ENCODE measurements at regions not wholly inside any gene's neighbourhood (a gene's known extent, or its start where the extent isn't known, plus 50 kb on each side); places are given as distances from the start of the nearest gene placed in this dataset.

GRCh38 chr3:83738202-83738601, 1220.6 kb upstream of the CADM2 start:
- no peak overlapping the region for H3K4me3 ChIP-seq (ENCODE audit: low read length)
- no peaks in the 10 kb centered on the region for H3K27me3 ChIP-seq (replicated peaks; ENCODE audit: control insufficient read depth, insufficient read depth, low read length)
- no peaks in the 10 kb centered on the region for H3K36me3 ChIP-seq (ENCODE audit: control insufficient read depth, insufficient read depth, low read length, severe bottlenecking)
- H3K9ac ChIP-seq (ENCODE audit: low read length), result no peak overlapping the region
- no peak for DNase-seq (ENCODE audit: low read depth)
- no peaks in the 10 kb centered on the region for H3K9me3 ChIP-seq (ENCODE audit: control insufficient read depth, low read length)
- H3K4me1 ChIP-seq (ENCODE audit: control insufficient read depth, insufficient read depth, low read length), result no peaks in the 10 kb centered on the region

- no peaks in the 10 kb centered on the region for H3K36me3 ChIP-seq (ENCODE audit: control insufficient read depth, insufficient read depth, low read length, severe bottlenecking)
Measured at GRCh38 chr3:83740504-83740903, 1218.3 kb upstream of the CADM2 start.

GRCh38 chr3:83765956-83766355, 1192.8 kb upstream of the CADM2 start:
- Histone ChIP-seq H3K9me3 (ENCODE audit: control insufficient read depth, low read length) (no peaks in the 10 kb centered on the region), H3K27me3 (replicated peaks; ENCODE audit: control insufficient read depth, insufficient read depth, low read length) (no peaks in the 10 kb centered on the region)
- no peak for DNase-seq (ENCODE audit: low read depth)

More at GRCh38 chr3:83740504-83740903, 1218.3 kb upstream of the CADM2 start:
- no peaks in the 10 kb centered on the region for H3K4me1 ChIP-seq (ENCODE audit: control insufficient read depth, insufficient read depth, low read length)
- no peak overlapping the region for H3K9ac ChIP-seq (ENCODE audit: low read length)
- no peaks in the 10 kb centered on the region for H3K9me3 ChIP-seq (ENCODE audit: control insufficient read depth, low read length)
- DNase-seq (ENCODE audit: low read depth), result no peak
- H3K27me3 ChIP-seq (replicated peaks; ENCODE audit: control insufficient read depth, insufficient read depth, low read length), result no peaks in the 10 kb centered on the region
- H3K4me3 ChIP-seq (ENCODE audit: low read length), result no peak overlapping the region

GRCh38 chr3:83769791-83770663, 1188.8 kb upstream of the CADM2 start:
- H3K9me3 ChIP-seq (ENCODE audit: control insufficient read depth, low read length), result no peaks in the 10 kb centered on the region
- no peaks in the 10 kb centered on the region for H3K36me3 ChIP-seq (ENCODE audit: control insufficient read depth, insufficient read depth, low read length, severe bottlenecking)
- DNase-seq (ENCODE audit: low read depth), result no peak
- no peak overlapping the region for H3K4me3 ChIP-seq (ENCODE audit: low read length)
- no peaks in the 10 kb centered on the region for H3K27me3 ChIP-seq (replicated peaks; ENCODE audit: control insufficient read depth, insufficient read depth, low read length)
- H3K4me1 ChIP-seq (ENCODE audit: control insufficient read depth, insufficient read depth, low read length), result no peaks in the 10 kb centered on the region
- no peak overlapping the region for H3K9ac ChIP-seq (ENCODE audit: low read length)

More at GRCh38 chr3:83765956-83766355, 1192.8 kb upstream of the CADM2 start:
- H3K4me1 ChIP-seq (ENCODE audit: control insufficient read depth, insufficient read depth, low read length), result no peaks in the 10 kb centered on the region
- H3K9ac ChIP-seq (ENCODE audit: low read length), result no peak overlapping the region
- no peak overlapping the region for H3K4me3 ChIP-seq (ENCODE audit: low read length)
- no peaks in the 10 kb centered on the region for H3K36me3 ChIP-seq (ENCODE audit: control insufficient read depth, insufficient read depth, low read length, severe bottlenecking)

GRCh38 chr3:83770664-83771402, 1188.0 kb upstream of the CADM2 start:
- H3K36me3 ChIP-seq (ENCODE audit: control insufficient read depth, insufficient read depth, low read length, severe bottlenecking), result no peaks in the 10 kb centered on the region
- H3K9me3 ChIP-seq (ENCODE audit: control insufficient read depth, low read length), result no peaks in the 10 kb centered on the region
- no peak overlapping the region for H3K9ac ChIP-seq (ENCODE audit: low read length)
- H3K4me3 ChIP-seq (ENCODE audit: low read length), result no peak overlapping the region
- H3K4me1 ChIP-seq (ENCODE audit: control insufficient read depth, insufficient read depth, low read length), result no peaks in the 10 kb centered on the region
- no peak for DNase-seq (ENCODE audit: low read depth)
- H3K27me3 ChIP-seq (replicated peaks; ENCODE audit: control insufficient read depth, insufficient read depth, low read length), result no peaks in the 10 kb centered on the region

GRCh38 chr3:83802801-83803200, 1156.0 kb upstream of the CADM2 start:
- H3K9ac ChIP-seq (ENCODE audit: low read length), result no peak overlapping the region
- H3K36me3 ChIP-seq (ENCODE audit: control insufficient read depth, insufficient read depth, low read length, severe bottlenecking), result no peaks in the 10 kb centered on the region
- no peaks in the 10 kb centered on the region for H3K27me3 ChIP-seq (replicated peaks; ENCODE audit: control insufficient read depth, insufficient read depth, low read length)
- H3K4me3 ChIP-seq (ENCODE audit: low read length), result no peak overlapping the region
- H3K9me3 ChIP-seq (ENCODE audit: control insufficient read depth, low read length), result no peaks in the 10 kb centered on the region
- H3K4me1 ChIP-seq (ENCODE audit: control insufficient read depth, insufficient read depth, low read length), result no peaks in the 10 kb centered on the region
- no peak for DNase-seq (ENCODE audit: low read depth)

GRCh38 chr3:83807511-83807910, 1151.3 kb upstream of the CADM2 start:
- Histone ChIP-seq H3K4me1 (ENCODE audit: control insufficient read depth, insufficient read depth, low read length) (no peaks in the 10 kb centered on the region), H3K9me3 (ENCODE audit: control insufficient read depth, low read length) (peaks cover 5% of the 10 kb centered on the region), H3K36me3 (ENCODE audit: control insufficient read depth, insufficient read depth, low read length, severe bottlenecking) (no peaks in the 10 kb centered on the region), H3K4me3 (ENCODE audit: low read length) (no peak overlapping the region), H3K27me3 (replicated peaks; ENCODE audit: control insufficient read depth, insufficient read depth, low read length) (no peaks in the 10 kb centered on the region), H3K9ac (ENCODE audit: low read length) (no peak overlapping the region)
- no peak for DNase-seq (ENCODE audit: low read depth)

GRCh38 chr3:83813176-83813575, 1145.6 kb upstream of the CADM2 start:
- Histone ChIP-seq H3K4me1 (ENCODE audit: control insufficient read depth, insufficient read depth, low read length) (no peaks in the 10 kb centered on the region), H3K27me3 (replicated peaks; ENCODE audit: control insufficient read depth, insufficient read depth, low read length) (no peaks in the 10 kb centered on the region), H3K9ac (ENCODE audit: low read length) (no peak overlapping the region), H3K9me3 (ENCODE audit: control insufficient read depth, low read length) (peaks cover 3% of the 10 kb centered on the region), H3K4me3 (ENCODE audit: low read length) (no peak overlapping the region), H3K36me3 (ENCODE audit: control insufficient read depth, insufficient read depth, low read length, severe bottlenecking) (no peaks in the 10 kb centered on the region)
- DNase-seq (ENCODE audit: low read depth), result no peak

- Histone ChIP-seq H3K27me3 (replicated peaks; ENCODE audit: control insufficient read depth, insufficient read depth, low read length) (no peaks in the 10 kb centered on the region), H3K9ac (ENCODE audit: low read length) (no peak overlapping the region), H3K4me3 (ENCODE audit: low read length) (no peak overlapping the region), H3K4me1 (ENCODE audit: control insufficient read depth, insufficient read depth, low read length) (no peaks in the 10 kb centered on the region), H3K9me3 (ENCODE audit: control insufficient read depth, low read length) (no peaks in the 10 kb centered on the region), H3K36me3 (ENCODE audit: control insufficient read depth, insufficient read depth, low read length, severe bottlenecking) (no peaks in the 10 kb centered on the region)
- DNase-seq (ENCODE audit: low read depth), result no peak
Measured at GRCh38 chr3:83816653-83817052, 1142.1 kb upstream of the CADM2 start.

- no peak for DNase-seq (ENCODE audit: low read depth)
- H3K4me1 ChIP-seq (ENCODE audit: control insufficient read depth, insufficient read depth, low read length), result no peaks in the 10 kb centered on the region
- H3K36me3 ChIP-seq (ENCODE audit: control insufficient read depth, insufficient read depth, low read length, severe bottlenecking), result no peaks in the 10 kb centered on the region
- no peak overlapping the region for H3K9ac ChIP-seq (ENCODE audit: low read length)
- no peak overlapping the region for H3K4me3 ChIP-seq (ENCODE audit: low read length)
- no peaks in the 10 kb centered on the region for H3K27me3 ChIP-seq (replicated peaks; ENCODE audit: control insufficient read depth, insufficient read depth, low read length)
- no peaks in the 10 kb centered on the region for H3K9me3 ChIP-seq (ENCODE audit: control insufficient read depth, low read length)
Measured at GRCh38 chr3:83821506-83821905, 1137.3 kb upstream of the CADM2 start.

- no peaks in the 10 kb centered on the region for H3K27me3 ChIP-seq (replicated peaks; ENCODE audit: control insufficient read depth, insufficient read depth, low read length)
- no peak for DNase-seq (ENCODE audit: low read depth)
- H3K4me3 ChIP-seq (ENCODE audit: low read length), result no peak overlapping the region
- H3K36me3 ChIP-seq (ENCODE audit: control insufficient read depth, insufficient read depth, low read length, severe bottlenecking), result no peaks in the 10 kb centered on the region
- H3K9me3 ChIP-seq (ENCODE audit: control insufficient read depth, low read length), result no peaks in the 10 kb centered on the region
- no peak overlapping the region for H3K9ac ChIP-seq (ENCODE audit: low read length)
- no peaks in the 10 kb centered on the region for H3K4me1 ChIP-seq (ENCODE audit: control insufficient read depth, insufficient read depth, low read length)
Measured at GRCh38 chr3:83823095-83823494, 1135.7 kb upstream of the CADM2 start.

Data from adipocyte (in vitro differentiated cells).